HepG2 (cell line): ENCODE measurements at regions not wholly inside any gene's neighbourhood (a gene's known extent, or its start where the extent isn't known, plus 50 kb on each side); places are given as distances from the start of the nearest gene placed in this dataset.

ENCODE experiments used
- ATAC-seq: fragments of 200-7000 bp; cut with Tn5 transposase; 3 replicates; pipeline ENCODE4 v1.9.1; 2020; ENCODE audit warnings: mild to moderate bottlenecking, moderate library complexity
- BruUV-seq: library from RNA; stranded (reverse); fragments of 400-500 nt; replicated peaks from 2 replicates; lab custom pipeline; 2021; lab: Mats Ljungman, UMichigan
- CTCF ChIA-PET: fragments of 300-600 bp; formaldehyde crosslinking; extraction: SDS; loops from one replicate; lab custom pipeline; 2021; ENCODE audit warnings: low total read pairs, inconsistent platforms, low intra/inter-chr PET ratio; lab: Yijun Ruan, JAX
- POLR2A ChIA-PET: fragments of 350-600 bp; sonication (Branson Sonifier 250); formaldehyde crosslinking; loops from one replicate; lab custom pipeline; 2020; ENCODE audit warnings: antibody characterized with exemption, inconsistent platforms; lab: Yijun Ruan, JAX
- DNase-seq: peaks from one replicate; pipeline ENCODE4 v3.0.0-alpha.2; 2015; ENCODE audit warnings: low spot score
- FAIRE-seq: peaks from 3 replicates; lab custom pipeline; 2011; peaks lifted over from hg19 to GRCh38; lab: Jason Lieb, UNC
- H2AFZ ChIP-seq: one replicate; pipeline ENCODE4 v1.6.1; 2011; ENCODE audit warnings: low read length, inconsistent platforms
- H3K27ac ChIP-seq: fragments of 300-600 bp; 3 replicates; pipeline ENCODE4 v1.8.0; 2011; ENCODE audit warnings: mixed run types, mild to moderate bottlenecking, mixed read lengths, low read length, inconsistent platforms; ENCODE audit not compliant: insufficient read depth; ENCODE audit errors: extremely low read length
- H3K27me3 ChIP-seq, 2 experiments: fragments of 200-600 bp in 1 of 2; 2 replicates in 1 of 2; 3 replicates in 1 of 2; pipeline versions ENCODE4 v1.6.0 to v1.8.0; 2011; ENCODE audit warnings: low read length in 2 of 2, mild to moderate bottlenecking in 2 of 2, moderate library complexity in 2 of 2, inconsistent platforms in 1 of 2; ENCODE audit not compliant: insufficient read depth in 2 of 2, control insufficient read depth in 1 of 2
- H3K36me3 ChIP-seq, 2 experiments: fragments of 200-600 bp in 1 of 2; replicated peaks in 1 of 2; 2 replicates in 1 of 2; 3 replicates in 1 of 2; pipeline versions ENCODE4 v1.5.1 to v1.8.0; 2011; ENCODE audit warnings: low read length in 2 of 2, inconsistent platforms in 1 of 2; ENCODE audit not compliant: insufficient read depth in 2 of 2, control insufficient read depth in 1 of 2
- H3K4me1 ChIP-seq: 2 replicates; pipeline ENCODE4 v1.5.1; 2012; ENCODE audit warnings: low read length, inconsistent platforms; ENCODE audit not compliant: insufficient read depth
- H3K4me2 ChIP-seq: 2 replicates; pipeline ENCODE4 v1.6.0; 2011; ENCODE audit warnings: low read depth, low read length, inconsistent platforms
- H3K4me3 ChIP-seq, 3 experiments: fragments of 200-600 bp in 1 of 3; sonication (generic), shearing (Covaris generic) in 1 of 3; replicated peaks in 1 of 3; 2 replicates each; pipeline ENCODE4 v1.5.1; 2011 to 2016; ENCODE audit warnings: low read length in 3 of 3, inconsistent platforms in 2 of 3, low read depth in 2 of 3, mild to moderate bottlenecking in 2 of 3, control low read depth in 1 of 3, mixed read lengths in 1 of 3; ENCODE audit not compliant: insufficient read depth in 1 of 3
- H3K79me2 ChIP-seq: one replicate; pipeline ENCODE4 v1.6.1; 2011; ENCODE audit warnings: low read length, inconsistent platforms; ENCODE audit not compliant: insufficient read depth
- H3K9ac ChIP-seq: 2 replicates; pipeline ENCODE4 v1.6.0; 2011; ENCODE audit warnings: mild to moderate bottlenecking, low read depth, low read length, inconsistent platforms; ENCODE audit not compliant: insufficient read depth
- H3K9me3 ChIP-seq: 2 replicates; pipeline ENCODE4 v1.5.1; 2012; ENCODE audit warnings: mild to moderate bottlenecking, low read length
- H4K20me1 ChIP-seq: 2 replicates; pipeline ENCODE4 v1.6.0; 2011; ENCODE audit warnings: inconsistent platforms, mild to moderate bottlenecking, low read length, moderate library complexity; ENCODE audit not compliant: insufficient read depth
- GFI1 ChIP-seq: sonication (generic); formaldehyde crosslinking; IDR thresholded peaks from 2 replicates; pipeline ENCODE4 v1.5.0; 2020; ENCODE audit warnings: missing genetic modification reagents, mild to moderate bottlenecking, borderline replicate concordance
- KDM4B ChIP-seq: sonication (generic); formaldehyde crosslinking; IDR thresholded peaks from 2 replicates; pipeline ENCODE4 v1.4.0; 2020; ENCODE audit warnings: missing genetic modification reagents
- MAZ ChIP-seq, 2 experiments: sonication (generic) in 1 of 2; formaldehyde crosslinking in 1 of 2; IDR thresholded peaks; 2 replicates each; pipeline versions ENCODE4 v1.5.0 to v1.6.1; 2012 to 2020; ENCODE audit warnings: low read depth in 2 of 2, mild to moderate bottlenecking in 2 of 2, borderline replicate concordance in 1 of 2, improper control_type of control experiment in 1 of 2, low read length in 1 of 2, missing genetic modification reagents in 1 of 2, moderate library complexity in 1 of 2
- MYNN ChIP-seq: sonication (generic); formaldehyde crosslinking; IDR thresholded peaks from 2 replicates; pipeline ENCODE4 v1.4.0; 2020; ENCODE audit warnings: mild to moderate bottlenecking, low read depth, missing genetic modification reagents
- RAD51 ChIP-seq: fragments of 450-650 bp; IDR thresholded peaks from 2 replicates; pipeline ENCODE4 v1.6.1; 2016; ENCODE audit warnings: borderline replicate concordance
- RBM22 ChIP-seq: fragments of 200-400 bp; formaldehyde crosslinking; optimal IDR thresholded peaks from 2 replicates; pipeline ENCODE3; 2017; ENCODE audit warnings: mild to moderate bottlenecking, low read length, moderate library complexity
- SMAD3 ChIP-seq: sonication (generic); formaldehyde crosslinking; IDR thresholded peaks from 2 replicates; pipeline ENCODE4 v1.4.0; 2020; ENCODE audit warnings: missing genetic modification reagents
- TFDP1 ChIP-seq: IDR thresholded peaks from 2 replicates; pipeline ENCODE4 v1.6.1; 2016; ENCODE audit warnings: missing compliant biosample characterization, missing genetic modification reagents, borderline replicate concordance
- ZC3H13 ChIP-seq: sonication (generic); formaldehyde crosslinking; IDR thresholded peaks from 2 replicates; pipeline ENCODE4 v1.8.1; 2023; ENCODE audit warnings: mild to moderate bottlenecking, missing genetic modification reagents, moderate library complexity
- ZNF225 ChIP-seq: sonication (generic); formaldehyde crosslinking; IDR thresholded peaks from 2 replicates; pipeline ENCODE4 v1.4.0; 2020; ENCODE audit warnings: mild to moderate bottlenecking, missing genetic modification reagents
- ZNF251 ChIP-seq: sonication (generic); formaldehyde crosslinking; IDR thresholded peaks from 2 replicates; pipeline ENCODE4 v1.9.0; 2021; ENCODE audit warnings: mild to moderate bottlenecking, missing genetic modification reagents
- ZSCAN21 ChIP-seq: sonication (generic); formaldehyde crosslinking; IDR thresholded peaks from 2 replicates; pipeline ENCODE4 v1.8.0; 2022; ENCODE audit warnings: mild to moderate bottlenecking, missing genetic modification reagents, moderate library complexity, borderline replicate concordance
- WGBS: methylation state at CpG from one replicate; pipeline ENCODE4 v1.1.6; 2017; ENCODE audit warnings: low lambda C conversion rate; 5-methylcytosine and 5-hydroxymethylcytosine counted together
- in situ Hi-C: cut with HindIII; loops from 2 replicates; pipeline ENCODE4 v1.10.0; 2017; ENCODE audit warnings: low pct_unique_long_range_greater_than_20kb; ENCODE audit not compliant: extremely low pct_ligation_motif_present
- intact Hi-C: fragments of 100-400 bp; cut with micrococcal nuclease; formaldehyde crosslinking; loops from one replicate; pipeline ENCODE4 v1.10.0; 2022; ENCODE audit not compliant: unreplicated experiment
- TF ChIP-seq, protein P1 (sequence below): sonication (generic); formaldehyde crosslinking; IDR thresholded peaks from 2 replicates; pipeline ENCODE4 v1.4.0; 2020; ENCODE audit warnings: missing genetic modification reagents
- TF ChIP-seq, protein P2 (sequence below): sonication (generic); formaldehyde crosslinking; IDR thresholded peaks from 2 replicates; pipeline ENCODE4 v1.4.0; 2020; ENCODE audit warnings: missing genetic modification reagents, borderline replicate concordance
- TF ChIP-seq, protein P3 (sequence below): IDR thresholded peaks from 2 replicates; pipeline ENCODE4 v1.6.1; 2016; ENCODE audit warnings: mild to moderate bottlenecking, missing biosample characterization, missing genetic modification reagents
- TF ChIP-seq, protein P4 (sequence below): sonication (generic); formaldehyde crosslinking; IDR thresholded peaks from 2 replicates; pipeline ENCODE4 v1.4.0; 2020; ENCODE audit warnings: missing genetic modification reagents, mild to moderate bottlenecking, borderline replicate concordance

DNA sequence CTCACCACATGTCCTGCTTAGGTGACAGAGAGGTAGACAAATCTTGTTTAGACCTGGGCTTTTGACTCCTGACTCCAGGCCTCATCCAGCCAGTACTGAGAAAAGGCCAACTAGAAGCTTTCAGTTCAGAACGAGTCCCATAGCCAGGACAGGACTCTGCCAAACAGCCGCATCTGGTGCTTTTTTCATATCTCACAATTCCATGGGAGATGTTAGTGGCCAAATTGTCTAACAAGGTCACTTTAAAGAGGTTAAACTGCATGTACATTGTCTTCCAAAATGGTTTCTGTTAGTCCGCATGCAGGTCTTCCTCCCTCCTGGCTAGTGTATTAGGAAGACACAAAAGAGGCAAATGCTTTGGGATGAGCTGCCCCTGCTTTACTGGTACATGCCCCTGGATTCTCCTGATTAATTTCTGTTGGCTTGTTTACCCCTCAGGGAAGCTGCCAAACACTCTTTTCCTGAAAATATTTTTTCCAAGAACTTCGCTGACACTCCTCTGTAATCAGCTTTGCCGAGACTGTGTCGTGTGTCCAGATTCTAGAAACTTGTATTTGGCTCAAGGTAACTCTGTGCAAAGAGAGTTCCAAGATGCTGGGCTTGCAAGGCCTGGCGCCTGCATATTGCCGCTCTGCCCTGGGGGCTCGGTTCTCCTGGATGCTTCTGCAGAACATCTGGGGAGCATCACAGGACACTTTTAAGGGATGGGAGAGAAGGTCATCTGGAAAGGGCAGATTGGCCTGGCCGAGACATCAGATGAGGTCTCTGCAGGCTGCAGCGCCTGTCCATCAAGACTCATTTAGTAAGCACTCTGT, 209.2 kb upstream of the APCDD1 start:
- no peaks in the 10 kb centered on the region for H3K4me1 ChIP-seq
- ChIA-PET CTCF (no interaction called here), POLR2A (no interaction called here)
- H4K20me1 ChIP-seq = no peaks in the 10 kb centered on the region
- H3K27me3 ChIP-seq = peaks cover 1 to 14% of the 10 kb centered on the region in 2 experiments; a peak in 2 of 5 replicates
- WGBS = 53% methylated on average over 9 of the region's 11 CpGs
- H3K4me2 ChIP-seq = no peak overlapping the region
- intact Hi-C loops = no loop called here
- BruUV-seq = no TSS peak
- DNase-seq (no peak), FAIRE-seq (no peak), ATAC-seq (no peak)
- no peak overlapping the region for H2AFZ ChIP-seq
- no peaks in the 10 kb centered on the region for H3K36me3 ChIP-seq
- no peaks in the 10 kb centered on the region for H3K9me3 ChIP-seq
- H3K79me2 ChIP-seq = no peaks in the 10 kb centered on the region
- no peak overlapping the region for H3K9ac ChIP-seq
- in situ Hi-C loops = no loop called here
- H3K27ac ChIP-seq = no peak overlapping the region
- H3K4me3 ChIP-seq = no peak overlapping the region
- TF ChIP-seq TFDP1 (CRISPR knock-in tag) (no peak), GFI1 (CRISPR knock-in tag) (no peak), ZNF225 (no peak), RAD51 (no peak), MYNN (CRISPR knock-in tag) (no peak), RBM22 (no peak), MAZ (IDR thresholded peaks at IDR 0.05; ENCODE audit: borderline replicate concordance, low read depth, low read length) (no peak), MAZ (CRISPR knock-in tag; IDR thresholded peaks at IDR 0.05; ENCODE audit: low read depth) (no peak), ZC3H13 (no peak), ZNF251 (CRISPR knock-in tag) (no peak), ZSCAN21 (CRISPR knock-in tag) (no peak), SMAD3 (CRISPR knock-in tag) (no peak), KDM4B (no peak)
- TF ChIP-seq, protein P1, sequence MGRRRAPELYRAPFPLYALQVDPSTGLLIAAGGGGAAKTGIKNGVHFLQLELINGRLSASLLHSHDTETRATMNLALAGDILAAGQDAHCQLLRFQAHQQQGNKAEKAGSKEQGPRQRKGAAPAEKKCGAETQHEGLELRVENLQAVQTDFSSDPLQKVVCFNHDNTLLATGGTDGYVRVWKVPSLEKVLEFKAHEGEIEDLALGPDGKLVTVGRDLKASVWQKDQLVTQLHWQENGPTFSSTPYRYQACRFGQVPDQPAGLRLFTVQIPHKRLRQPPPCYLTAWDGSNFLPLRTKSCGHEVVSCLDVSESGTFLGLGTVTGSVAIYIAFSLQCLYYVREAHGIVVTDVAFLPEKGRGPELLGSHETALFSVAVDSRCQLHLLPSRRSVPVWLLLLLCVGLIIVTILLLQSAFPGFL (CRISPR knock-in tag) = no peak
- TF ChIP-seq, protein P2, sequence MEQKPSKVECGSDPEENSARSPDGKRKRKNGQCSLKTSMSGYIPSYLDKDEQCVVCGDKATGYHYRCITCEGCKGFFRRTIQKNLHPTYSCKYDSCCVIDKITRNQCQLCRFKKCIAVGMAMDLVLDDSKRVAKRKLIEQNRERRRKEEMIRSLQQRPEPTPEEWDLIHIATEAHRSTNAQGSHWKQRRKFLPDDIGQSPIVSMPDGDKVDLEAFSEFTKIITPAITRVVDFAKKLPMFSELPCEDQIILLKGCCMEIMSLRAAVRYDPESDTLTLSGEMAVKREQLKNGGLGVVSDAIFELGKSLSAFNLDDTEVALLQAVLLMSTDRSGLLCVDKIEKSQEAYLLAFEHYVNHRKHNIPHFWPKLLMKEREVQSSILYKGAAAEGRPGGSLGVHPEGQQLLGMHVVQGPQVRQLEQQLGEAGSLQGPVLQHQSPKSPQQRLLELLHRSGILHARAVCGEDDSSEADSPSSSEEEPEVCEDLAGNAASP (CRISPR knock-in tag) = no peak
- TF ChIP-seq, protein P3, sequence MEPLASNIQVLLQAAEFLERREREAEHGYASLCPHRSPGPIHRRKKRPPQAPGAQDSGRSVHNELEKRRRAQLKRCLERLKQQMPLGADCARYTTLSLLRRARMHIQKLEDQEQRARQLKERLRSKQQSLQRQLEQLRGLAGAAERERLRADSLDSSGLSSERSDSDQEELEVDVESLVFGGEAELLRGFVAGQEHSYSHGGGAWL = no peak
- TF ChIP-seq, protein P4, sequence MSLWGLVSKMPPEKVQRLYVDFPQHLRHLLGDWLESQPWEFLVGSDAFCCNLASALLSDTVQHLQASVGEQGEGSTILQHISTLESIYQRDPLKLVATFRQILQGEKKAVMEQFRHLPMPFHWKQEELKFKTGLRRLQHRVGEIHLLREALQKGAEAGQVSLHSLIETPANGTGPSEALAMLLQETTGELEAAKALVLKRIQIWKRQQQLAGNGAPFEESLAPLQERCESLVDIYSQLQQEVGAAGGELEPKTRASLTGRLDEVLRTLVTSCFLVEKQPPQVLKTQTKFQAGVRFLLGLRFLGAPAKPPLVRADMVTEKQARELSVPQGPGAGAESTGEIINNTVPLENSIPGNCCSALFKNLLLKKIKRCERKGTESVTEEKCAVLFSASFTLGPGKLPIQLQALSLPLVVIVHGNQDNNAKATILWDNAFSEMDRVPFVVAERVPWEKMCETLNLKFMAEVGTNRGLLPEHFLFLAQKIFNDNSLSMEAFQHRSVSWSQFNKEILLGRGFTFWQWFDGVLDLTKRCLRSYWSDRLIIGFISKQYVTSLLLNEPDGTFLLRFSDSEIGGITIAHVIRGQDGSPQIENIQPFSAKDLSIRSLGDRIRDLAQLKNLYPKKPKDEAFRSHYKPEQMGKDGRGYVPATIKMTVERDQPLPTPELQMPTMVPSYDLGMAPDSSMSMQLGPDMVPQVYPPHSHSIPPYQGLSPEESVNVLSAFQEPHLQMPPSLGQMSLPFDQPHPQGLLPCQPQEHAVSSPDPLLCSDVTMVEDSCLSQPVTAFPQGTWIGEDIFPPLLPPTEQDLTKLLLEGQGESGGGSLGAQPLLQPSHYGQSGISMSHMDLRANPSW = no peak
